ENCODE measurements at regions not wholly inside any gene's neighbourhood (a gene's known extent, or its start where the extent isn't known, plus 50 kb on each side); places are given as distances from the start of the nearest gene placed in this dataset.

GRCh38 chr11:92528001-92528400, 303.4 kb downstream of the FAT3 start:
- Histone ChIP-seq H3K9ac (ENCODE audit: low read length) (no peak overlapping the region), H4K20me1 (ENCODE audit: low read depth, low read length) (no peaks in the 10 kb centered on the region), H3K9me3 (ENCODE audit: insufficient read depth, low read length) (no peaks in the 10 kb centered on the region), H2AFZ (ENCODE audit: low read depth, low read length, severe bottlenecking) (no peak overlapping the region), H3K4me2 (ENCODE audit: low read depth, low read length, poor library complexity, severe bottlenecking) (no peak overlapping the region), H3K27ac (ENCODE audit: low read depth, low read length) (no peak overlapping the region), H3K79me2 (ENCODE audit: insufficient read depth, low read length) (no peaks in the 10 kb centered on the region), H3K9me2 (replicated peaks; ENCODE audit: insufficient read depth, low read length) (no peaks in the 10 kb centered on the region), H3K4me3 (ENCODE audit: insufficient read depth, low read length, poor library complexity, severe bottlenecking) (no peak overlapping the region), H3K27me3 (ENCODE audit: low read length) (no peaks in the 10 kb centered on the region), H3K36me3 (ENCODE audit: low read length) (no peaks in the 10 kb centered on the region), H3F3A (ENCODE audit: insufficient read depth) (no peaks in the 10 kb centered on the region)
- no peak for TF ChIP-seq EZH2phosphoT487 (conservative IDR thresholded peaks at IDR 0.05; ENCODE audit: low read length)
- TF ChIP-seq CTCF (IDR thresholded peaks at IDR 0.05; ENCODE audit: insufficient read depth, low read length, poor library complexity, severe bottlenecking): no peak

GRCh38 chr11:92531065-92531739, 306.6 kb downstream of the FAT3 start:
- no peak overlapping the region for H3K4me3 ChIP-seq (ENCODE audit: insufficient read depth, low read length, poor library complexity, severe bottlenecking)
- no peaks in the 10 kb centered on the region for H3F3A ChIP-seq (ENCODE audit: insufficient read depth)
- H3K4me2 ChIP-seq (ENCODE audit: low read depth, low read length, poor library complexity, severe bottlenecking): no peak overlapping the region
- H3K9me3 ChIP-seq (ENCODE audit: insufficient read depth, low read length): no peaks in the 10 kb centered on the region
- H3K36me3 ChIP-seq (ENCODE audit: low read length): no peaks in the 10 kb centered on the region
- no peaks in the 10 kb centered on the region for H3K79me2 ChIP-seq (ENCODE audit: insufficient read depth, low read length)
- H2AFZ ChIP-seq (ENCODE audit: low read depth, low read length, severe bottlenecking): no peak overlapping the region
- no peak for TF ChIP-seq CTCF (IDR thresholded peaks at IDR 0.05; ENCODE audit: insufficient read depth, low read length, poor library complexity, severe bottlenecking)
- no peak for TF ChIP-seq EZH2phosphoT487 (conservative IDR thresholded peaks at IDR 0.05; ENCODE audit: low read length)
- H3K9me2 ChIP-seq (replicated peaks; ENCODE audit: insufficient read depth, low read length): no peaks in the 10 kb centered on the region
- H4K20me1 ChIP-seq (ENCODE audit: low read depth, low read length): no peaks in the 10 kb centered on the region
- no peak overlapping the region for H3K9ac ChIP-seq (ENCODE audit: low read length)
- no peaks in the 10 kb centered on the region for H3K27me3 ChIP-seq (ENCODE audit: low read length)
- no peak overlapping the region for H3K27ac ChIP-seq (ENCODE audit: low read depth, low read length)

GRCh38 chr11:92533657-92534335, 309.2 kb downstream of the FAT3 start:
- H3K4me2 ChIP-seq (ENCODE audit: low read depth, low read length, poor library complexity, severe bottlenecking): no peak overlapping the region
- no peak for TF ChIP-seq CTCF (IDR thresholded peaks at IDR 0.05; ENCODE audit: insufficient read depth, low read length, poor library complexity, severe bottlenecking)
- no peak for TF ChIP-seq EZH2phosphoT487 (conservative IDR thresholded peaks at IDR 0.05; ENCODE audit: low read length)
- H3F3A ChIP-seq (ENCODE audit: insufficient read depth): no peaks in the 10 kb centered on the region
- no peaks in the 10 kb centered on the region for H3K9me3 ChIP-seq (ENCODE audit: insufficient read depth, low read length)
- H3K27me3 ChIP-seq (ENCODE audit: low read length): no peaks in the 10 kb centered on the region
- H3K9ac ChIP-seq (ENCODE audit: low read length): no peak overlapping the region
- no peak overlapping the region for H3K4me3 ChIP-seq (ENCODE audit: insufficient read depth, low read length, poor library complexity, severe bottlenecking)
- H4K20me1 ChIP-seq (ENCODE audit: low read depth, low read length): no peaks in the 10 kb centered on the region
- no peaks in the 10 kb centered on the region for H3K79me2 ChIP-seq (ENCODE audit: insufficient read depth, low read length)
- no peak overlapping the region for H2AFZ ChIP-seq (ENCODE audit: low read depth, low read length, severe bottlenecking)
- no peaks in the 10 kb centered on the region for H3K9me2 ChIP-seq (replicated peaks; ENCODE audit: insufficient read depth, low read length)
- no peak overlapping the region for H3K27ac ChIP-seq (ENCODE audit: low read depth, low read length)
- H3K36me3 ChIP-seq (ENCODE audit: low read length): no peaks in the 10 kb centered on the region

Data from SU-DHL-6 (cell line).